K562 (cell line): ENCODE measurements at regions not wholly inside any gene's neighbourhood (a gene's known extent, or its start where the extent isn't known, plus 50 kb on each side); places are given as distances from the start of the nearest gene placed in this dataset.

Experiments
- ARID1B ChIP-seq: fragments of 450-650 bp; IDR thresholded peaks from 2 replicates; pipeline ENCODE4 v1.6.1; 2016; ENCODE audit warnings: antibody characterized with exemption, mild to moderate bottlenecking, inconsistent platforms
- BHLHE40 ChIP-seq: IDR thresholded peaks from 2 replicates; pipeline ENCODE4 v1.6.1; 2011; ENCODE audit warnings: low read length, improper control_type of control experiment
- CBFA2T3 ChIP-seq: fragments of 450-650 bp; IDR thresholded peaks from 2 replicates; pipeline ENCODE4 v1.6.1; 2017
- CEBPB ChIP-seq: fragments of 450-650 bp; IDR thresholded peaks from 2 replicates; pipeline ENCODE4 v1.6.1; 2016; ENCODE audit warnings: missing genetic modification characterization, missing compliant biosample characterization
- GTF2E2 ChIP-seq: fragments of 200-800 bp; sonication (Bioruptor generic); IDR thresholded peaks from 2 replicates; pipeline ENCODE4 v1.6.1; 2016; ENCODE audit warnings: missing genetic modification characterization, missing compliant biosample characterization
- HMGXB4 ChIP-seq: sonication (generic); formaldehyde crosslinking; IDR thresholded peaks from 2 replicates; pipeline ENCODE4 v1.8.1; 2023; ENCODE audit warnings: mild to moderate bottlenecking, missing genetic modification reagents
- LARP7 ChIP-seq: fragments of 450-650 bp; IDR thresholded peaks from 2 replicates; pipeline ENCODE4 v1.6.1; 2016
- PHF8 ChIP-seq: fragments of 200-600 bp; sonication (generic); IDR thresholded peaks from 2 replicates; pipeline ENCODE4 v1.6.1; 2012; ENCODE audit warnings: mixed run types, mild to moderate bottlenecking, inconsistent platforms, low read length, moderate library complexity, borderline replicate concordance
- SP1 ChIP-seq: sonication (generic); formaldehyde crosslinking; IDR thresholded peaks from 2 replicates; pipeline ENCODE4 v1.8.1; 2022; ENCODE audit warnings: mild to moderate bottlenecking, missing genetic modification reagents
- TCF3 ChIP-seq: sonication (generic); formaldehyde crosslinking; IDR thresholded peaks from 2 replicates; pipeline ENCODE4 v1.4.0; 2020; ENCODE audit warnings: mild to moderate bottlenecking, missing genetic modification reagents
- USF2 ChIP-seq: sonication (generic); formaldehyde crosslinking; IDR thresholded peaks from 2 replicates; pipeline ENCODE4 v1.5.0; 2020; ENCODE audit warnings: missing genetic modification reagents
- WHSC1 ChIP-seq: IDR thresholded peaks from one replicate; pipeline ENCODE4 v1.6.1; 2012; ENCODE audit warnings: low read length, control low read depth, inconsistent platforms
- ZKSCAN8 ChIP-seq: fragments of 200-800 bp; sonication (Bioruptor generic); IDR thresholded peaks from 2 replicates; pipeline ENCODE4 v1.6.1; 2016; ENCODE audit warnings: missing genetic modification characterization, missing compliant biosample characterization
- ZNF12 ChIP-seq: sonication (generic); formaldehyde crosslinking; IDR thresholded peaks from 2 replicates; pipeline ENCODE4 v1.4.0; 2020; ENCODE audit warnings: mild to moderate bottlenecking, missing genetic modification reagents
- ZNF277 ChIP-seq: fragments of 250-450 bp; sonication (Bioruptor Pico); IDR thresholded peaks from 2 replicates; pipeline ENCODE4 v1.8.0; 2022; ENCODE audit warnings: inconsistent platforms, mild to moderate bottlenecking, moderate library complexity, borderline replicate concordance
- ZNF316 ChIP-seq: fragments of 450-650 bp; IDR thresholded peaks from 2 replicates; pipeline ENCODE4 v1.6.1; 2016
- ZNF707 ChIP-seq: fragments of 250-450 bp; sonication (Bioruptor Pico); conservative IDR thresholded peaks from 2 replicates; pipeline ENCODE4 v1.8.0; 2022; ENCODE audit warnings: inconsistent platforms, mild to moderate bottlenecking, moderate library complexity
- ZNF778 ChIP-seq: fragments of 450-650 bp; formaldehyde crosslinking; IDR thresholded peaks from 2 replicates; pipeline ENCODE4 v1.4.0; 2020; ENCODE audit warnings: mild to moderate bottlenecking, moderate library complexity
- TF ChIP-seq, protein P1 (sequence below): fragments of 250-450 bp; sonication (Bioruptor Pico); IDR thresholded peaks from 2 replicates; pipeline ENCODE4 v1.4.0; 2020; ENCODE audit warnings: borderline replicate concordance
- TF ChIP-seq, protein P2 (sequence below): fragments of 450-650 bp; IDR thresholded peaks from 2 replicates; pipeline ENCODE4 v1.6.1; 2016; ENCODE audit warnings: borderline replicate concordance

GRCh38 chr9:108053555-108054061, 564.0 kb upstream of the KLF4 start (continued):
- TF ChIP-seq, protein P1, sequence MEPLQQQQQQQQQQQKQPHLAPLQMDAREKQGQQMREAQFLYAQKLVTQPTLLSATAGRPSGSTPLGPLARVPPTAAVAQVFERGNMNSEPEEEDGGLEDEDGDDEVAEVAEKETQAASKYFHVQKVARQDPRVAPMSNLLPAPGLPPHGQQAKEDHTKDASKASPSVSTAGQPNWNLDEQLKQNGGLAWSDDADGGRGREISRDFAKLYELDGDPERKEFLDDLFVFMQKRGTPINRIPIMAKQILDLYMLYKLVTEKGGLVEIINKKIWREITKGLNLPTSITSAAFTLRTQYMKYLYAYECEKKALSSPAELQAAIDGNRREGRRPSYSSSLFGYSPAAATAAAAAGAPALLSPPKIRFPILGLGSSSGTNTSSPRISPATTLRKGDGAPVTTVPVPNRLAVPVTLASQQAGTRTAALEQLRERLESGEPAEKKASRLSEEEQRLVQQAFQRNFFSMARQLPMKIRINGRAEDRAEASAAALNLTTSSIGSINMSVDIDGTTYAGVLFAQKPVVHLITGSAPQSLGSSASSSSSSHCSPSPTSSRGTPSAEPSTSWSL (CRISPR knock-in tag), result no peak
- TF ChIP-seq ZNF12 (CRISPR knock-in tag) (no peak), CEBPB (no peak), ARID1B (peak; percentile 40; the same call in 1 of the 2 replicates), ZNF778 (CRISPR knock-in tag) (no peak), TCF3 (peak; percentile 27; the same call in 1 of the 2 replicates), CBFA2T3 (peak; percentile 59), ZNF707 (CRISPR knock-in tag) (no peak), ZKSCAN8 (CRISPR knock-in tag) (no peak), PHF8 (no peak), LARP7 (no peak), USF2 (CRISPR knock-in tag) (no peak), ZNF277 (CRISPR knock-in tag) (no peak), WHSC1 (no peak), GTF2E2 (no peak), BHLHE40 (peak; percentile 80), HMGXB4 (CRISPR knock-in tag) (no peak), ZNF316 (no peak), SP1 (no peak)
- TF ChIP-seq, protein P2, sequence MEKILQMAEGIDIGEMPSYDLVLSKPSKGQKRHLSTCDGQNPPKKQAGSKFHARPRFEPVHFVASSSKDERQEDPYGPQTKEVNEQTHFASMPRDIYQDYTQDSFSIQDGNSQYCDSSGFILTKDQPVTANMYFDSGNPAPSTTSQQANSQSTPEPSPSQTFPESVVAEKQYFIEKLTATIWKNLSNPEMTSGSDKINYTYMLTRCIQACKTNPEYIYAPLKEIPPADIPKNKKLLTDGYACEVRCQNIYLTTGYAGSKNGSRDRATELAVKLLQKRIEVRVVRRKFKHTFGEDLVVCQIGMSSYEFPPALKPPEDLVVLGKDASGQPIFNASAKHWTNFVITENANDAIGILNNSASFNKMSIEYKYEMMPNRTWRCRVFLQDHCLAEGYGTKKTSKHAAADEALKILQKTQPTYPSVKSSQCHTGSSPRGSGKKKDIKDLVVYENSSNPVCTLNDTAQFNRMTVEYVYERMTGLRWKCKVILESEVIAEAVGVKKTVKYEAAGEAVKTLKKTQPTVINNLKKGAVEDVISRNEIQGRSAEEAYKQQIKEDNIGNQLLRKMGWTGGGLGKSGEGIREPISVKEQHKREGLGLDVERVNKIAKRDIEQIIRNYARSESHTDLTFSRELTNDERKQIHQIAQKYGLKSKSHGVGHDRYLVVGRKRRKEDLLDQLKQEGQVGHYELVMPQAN, result no peak
